ENCODE measurements at regions not wholly inside any gene's neighbourhood (a gene's known extent, or its start where the extent isn't known, plus 50 kb on each side); places are given as distances from the start of the nearest gene placed in this dataset.
"Not testable (repeated sequence)": the region's sequence is repeated elsewhere in the genome, so short reads cannot be mapped to it uniquely, and the experiment has no call there.

DNA sequence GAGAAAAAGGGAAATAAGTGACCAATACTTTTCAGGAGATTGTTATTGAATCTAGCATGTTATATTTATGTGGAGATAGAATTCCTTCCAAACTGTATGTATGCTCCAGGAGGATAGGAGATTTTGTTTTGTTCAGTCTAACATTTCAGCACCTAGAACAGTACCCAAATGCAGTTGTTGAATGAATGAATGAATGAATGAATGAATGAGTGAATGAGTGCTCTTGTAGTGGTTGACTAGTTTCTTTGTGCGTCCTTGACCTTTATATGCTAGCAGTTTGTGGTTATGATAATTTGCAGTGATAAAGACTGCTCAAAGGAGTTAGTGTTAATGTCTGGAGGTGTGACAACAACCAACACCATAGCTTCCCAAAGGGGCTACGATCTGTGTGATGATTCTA is 663.5 kb upstream of the GOT2 start:
- no peak for DNase-seq
- in situ Hi-C loops (cut with HindIII; ENCODE audit: low pct_ligation_motif_present, low pct_unique_long_range_greater_than_20kb, low sequenced_read_pairs), result no loop called here

DNA sequence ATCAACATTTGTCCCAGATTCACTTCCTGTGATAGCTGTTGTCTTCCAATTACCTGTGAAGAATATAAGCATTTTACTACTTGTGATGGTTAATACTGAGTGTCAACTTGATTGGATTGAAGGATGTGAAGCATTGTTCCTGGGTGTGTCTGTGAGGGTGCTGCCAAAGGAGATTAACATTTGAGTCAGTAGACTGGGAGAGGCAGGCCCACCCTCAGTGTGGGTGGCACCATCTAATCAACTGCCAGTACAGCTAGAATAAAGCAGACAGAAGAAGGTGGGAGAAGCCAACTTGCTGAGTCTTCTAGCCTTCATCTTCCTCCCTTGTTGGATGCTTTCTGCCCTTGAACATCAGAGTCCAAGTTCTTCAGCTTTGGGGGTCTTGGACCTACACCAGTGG is 660.4 kb upstream of the GOT2 start:
- DNase-seq, result no peak
- in situ Hi-C loops (cut with HindIII; ENCODE audit: low pct_ligation_motif_present, low pct_unique_long_range_greater_than_20kb, low sequenced_read_pairs), result no loop called here

- in situ Hi-C loops (cut with HindIII; ENCODE audit: low pct_ligation_motif_present, low pct_unique_long_range_greater_than_20kb, low sequenced_read_pairs), result no loop called here
Measured at GRCh38 chr16:59392911-59393310, 658.8 kb upstream of the GOT2 start.

DNA sequence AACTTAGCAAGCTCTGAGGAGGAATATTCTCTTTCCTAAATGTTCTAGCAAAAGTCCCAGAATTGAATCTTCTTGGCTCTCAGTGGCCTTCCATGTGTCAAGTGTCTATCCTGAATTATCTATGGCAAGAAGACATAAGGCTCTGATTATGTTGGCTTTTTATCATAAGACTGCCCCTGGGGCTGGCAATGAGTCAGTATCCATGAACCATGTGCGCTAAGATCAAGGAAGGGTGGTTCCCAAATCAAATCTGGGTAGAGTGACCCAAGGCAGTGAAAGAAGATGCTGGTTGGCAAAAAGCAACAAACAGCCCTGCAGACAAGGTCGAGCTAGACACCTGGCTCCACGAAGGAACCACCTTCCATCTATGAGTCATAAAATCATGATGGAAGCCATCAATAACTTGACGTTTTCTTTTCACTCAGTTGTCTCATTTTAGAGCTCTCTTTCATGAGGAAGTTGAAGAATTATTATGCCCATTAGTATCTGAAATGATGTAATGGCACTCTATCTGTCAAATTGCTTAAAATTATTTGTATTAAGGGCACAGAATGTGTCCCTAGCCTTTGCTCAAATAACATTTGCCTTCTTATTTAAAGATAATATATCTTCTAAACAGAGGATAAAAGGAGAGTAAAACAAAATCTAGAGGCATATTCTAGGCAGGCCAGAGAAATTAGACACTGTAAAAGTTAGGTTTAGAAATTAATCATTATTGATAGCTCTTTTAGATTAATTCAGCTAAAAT is 657.7 kb upstream of the GOT2 start:
- DNase-seq, result no peak
- in situ Hi-C loops (cut with HindIII; ENCODE audit: low pct_ligation_motif_present, low pct_unique_long_range_greater_than_20kb, low sequenced_read_pairs), result no loop called here

More at GRCh38 chr16:59392911-59393310, 658.8 kb upstream of the GOT2 start:
- no peak for DNase-seq

- in situ Hi-C loops (cut with HindIII; ENCODE audit: low pct_ligation_motif_present, low pct_unique_long_range_greater_than_20kb, low sequenced_read_pairs), result no loop called here
- no peak for DNase-seq
Measured at GRCh38 chr16:59385959-59386358, 651.8 kb upstream of the GOT2 start.

GRCh38 chr16:59385491-59385890 is 651.4 kb upstream of the GOT2 start:
- DNase-seq, result no peak
- in situ Hi-C loops (cut with HindIII; ENCODE audit: low pct_ligation_motif_present, low pct_unique_long_range_greater_than_20kb, low sequenced_read_pairs), result no loop called here

- in situ Hi-C loops (cut with HindIII; ENCODE audit: low pct_ligation_motif_present, low pct_unique_long_range_greater_than_20kb, low sequenced_read_pairs), result no loop called here
- no peak for DNase-seq
Measured at GRCh38 chr16:59373632-59374031, 639.5 kb upstream of the GOT2 start.

GRCh38 chr16:59370717-59371116 is 636.6 kb upstream of the GOT2 start:
- in situ Hi-C loops (cut with HindIII; ENCODE audit: low pct_ligation_motif_present, low pct_unique_long_range_greater_than_20kb, low sequenced_read_pairs), result no loop called here
- DNase-seq, result no peak

DNA sequence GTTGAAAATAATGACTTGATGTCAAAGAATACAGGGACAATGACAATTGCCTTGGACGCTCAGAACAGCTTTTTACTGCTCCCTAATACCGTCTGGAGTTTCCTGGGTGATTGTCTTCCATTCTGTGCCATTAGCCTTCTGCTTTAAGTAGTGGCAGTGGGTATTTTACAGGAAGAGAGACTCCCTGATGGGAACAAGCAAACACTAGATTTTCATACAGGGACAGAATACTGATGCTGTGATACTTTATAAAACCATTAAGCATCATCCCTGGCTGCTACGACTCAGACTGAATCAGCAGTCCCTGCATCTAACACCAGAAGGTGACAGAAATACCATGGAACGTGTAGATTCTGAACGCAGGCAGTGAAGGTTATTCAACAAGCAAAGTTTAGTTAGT is 635.4 kb upstream of the GOT2 start:
- in situ Hi-C loops (cut with HindIII; ENCODE audit: low pct_ligation_motif_present, low pct_unique_long_range_greater_than_20kb, low sequenced_read_pairs), result no loop called here
- DNase-seq, result no peak

DNA sequence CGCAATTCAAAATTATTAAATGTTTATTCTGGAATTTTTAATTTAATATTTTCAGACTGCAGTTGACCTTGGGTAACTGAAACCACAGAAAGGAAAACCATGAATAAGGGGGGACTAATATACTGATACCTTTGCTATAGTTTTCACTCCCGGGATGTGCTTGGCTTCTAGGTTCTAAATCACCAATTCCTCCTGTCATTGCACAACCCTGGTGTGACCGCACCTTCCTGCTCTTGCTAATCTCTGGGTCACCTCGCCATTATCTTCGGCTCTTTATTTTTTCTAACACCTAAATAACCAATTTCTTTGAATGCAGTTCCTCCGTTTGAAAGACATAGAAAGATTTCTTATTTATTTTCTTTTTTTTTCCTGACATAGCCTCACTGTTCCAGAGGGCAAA is 634.5 kb upstream of the GOT2 start:
- in situ Hi-C loops (cut with HindIII; ENCODE audit: low pct_ligation_motif_present, low pct_unique_long_range_greater_than_20kb, low sequenced_read_pairs), result no loop called here
- no peak for DNase-seq

- DNase-seq, result no peak
- in situ Hi-C loops (cut with HindIII; ENCODE audit: low pct_ligation_motif_present, low pct_unique_long_range_greater_than_20kb, low sequenced_read_pairs), result no loop called here
Measured at GRCh38 chr16:59356709-59357108, 622.6 kb upstream of the GOT2 start.

DNA sequence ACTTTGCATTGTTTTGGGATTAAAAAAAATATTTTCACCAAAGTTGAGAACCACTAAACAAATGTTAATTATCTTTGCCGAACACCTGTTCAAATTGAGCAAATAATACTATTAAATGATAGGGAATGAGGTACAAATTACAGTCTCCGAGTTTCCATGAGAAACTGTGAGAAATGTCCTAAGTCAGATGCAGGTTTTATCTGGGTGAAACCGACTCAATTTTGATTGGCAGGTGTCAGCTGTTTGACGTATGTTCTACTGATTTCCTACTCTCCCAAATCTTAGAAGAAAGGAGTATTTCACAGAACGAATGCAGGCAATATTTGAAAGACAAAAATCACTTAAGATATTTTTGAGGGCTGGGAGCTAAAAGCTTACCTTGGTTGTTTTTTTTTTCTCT is 622.0 kb upstream of the GOT2 start:
- DNase-seq, result no peak
- in situ Hi-C loops (cut with HindIII; ENCODE audit: low pct_ligation_motif_present, low pct_unique_long_range_greater_than_20kb, low sequenced_read_pairs), result no loop called here

- in situ Hi-C loops (cut with HindIII; ENCODE audit: low pct_ligation_motif_present, low pct_unique_long_range_greater_than_20kb, low sequenced_read_pairs), result no loop called here
- no peak for DNase-seq
Measured at GRCh38 chr16:59355704-59356103, 621.6 kb upstream of the GOT2 start.

GRCh38 chr16:59351305-59351903 is 617.3 kb upstream of the GOT2 start:
- no peak for DNase-seq
- in situ Hi-C loops (cut with HindIII; ENCODE audit: low pct_ligation_motif_present, low pct_unique_long_range_greater_than_20kb, low sequenced_read_pairs), result no loop called here

DNA sequence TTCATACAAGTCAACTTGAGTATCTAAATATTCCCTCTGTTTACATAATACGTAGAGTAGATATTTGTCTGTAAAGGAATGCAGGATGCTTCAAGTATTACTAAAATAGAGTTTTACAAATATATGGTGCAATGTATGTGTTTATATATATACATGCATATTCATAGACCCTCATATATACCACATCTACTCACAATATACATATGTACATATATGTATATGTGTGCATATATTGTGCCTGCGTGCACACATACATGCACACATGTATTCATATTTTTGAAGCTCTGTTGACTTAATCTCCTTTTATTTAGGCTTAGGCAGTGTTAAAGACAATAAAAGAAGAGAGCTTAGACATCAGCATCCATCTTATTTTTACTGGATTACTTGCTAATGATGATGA is 616.6 kb upstream of the GOT2 start:
- DNase-seq, result no peak
- in situ Hi-C loops (cut with HindIII; ENCODE audit: low pct_ligation_motif_present, low pct_unique_long_range_greater_than_20kb, low sequenced_read_pairs), result no loop called here

GRCh38 chr16:59342669-59343068 is 608.6 kb upstream of the GOT2 start:
- DNase-seq, result no peak
- in situ Hi-C loops (cut with HindIII; ENCODE audit: low pct_ligation_motif_present, low pct_unique_long_range_greater_than_20kb, low sequenced_read_pairs), result no loop called here

- in situ Hi-C loops (cut with HindIII; ENCODE audit: low pct_ligation_motif_present, low pct_unique_long_range_greater_than_20kb, low sequenced_read_pairs), result no loop called here
- DNase-seq, result no peak
Measured at GRCh38 chr16:59341368-59341767, 607.3 kb upstream of the GOT2 start.

GRCh38 chr16:59339871-59340270 is 605.8 kb upstream of the GOT2 start:
- DNase-seq, result no peak
- in situ Hi-C loops (cut with HindIII; ENCODE audit: low pct_ligation_motif_present, low pct_unique_long_range_greater_than_20kb, low sequenced_read_pairs), result no loop called here

DNA sequence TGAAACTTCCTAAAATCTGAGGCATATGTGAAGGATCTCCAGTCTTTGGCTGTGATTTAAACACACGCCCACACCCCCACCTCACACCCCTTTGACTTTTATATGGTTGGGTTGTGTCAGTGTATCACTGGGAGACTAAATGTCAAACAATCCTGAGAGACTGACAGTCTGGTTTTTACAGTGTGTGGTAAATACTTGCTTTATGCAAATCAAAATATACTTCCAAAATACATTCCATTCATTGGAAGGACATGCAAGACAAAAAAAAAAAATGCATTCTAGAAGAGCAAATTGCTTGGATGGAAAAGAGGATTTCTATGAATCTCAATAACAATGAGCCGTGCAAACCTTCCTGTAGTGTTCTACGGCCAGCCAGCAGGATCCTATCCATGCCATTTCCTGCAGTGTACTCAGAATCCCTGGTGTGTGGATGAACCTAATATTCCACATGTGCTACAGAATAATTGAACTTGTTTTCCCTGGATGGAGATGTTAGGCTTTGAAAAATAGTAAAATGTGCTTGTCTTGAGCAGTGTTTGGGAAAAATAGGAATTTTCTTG is 602.1 kb upstream of the GOT2 start:
- no peak for DNase-seq

GRCh38 chr16:59331708-59332107 is 597.6 kb upstream of the GOT2 start:
- in situ Hi-C loops (cut with HindIII; ENCODE audit: low pct_ligation_motif_present, low pct_unique_long_range_greater_than_20kb, low sequenced_read_pairs); DNase-seq: not testable (repeated sequence)

More for the DNA sequence above, 602.1 kb upstream of the GOT2 start:
- in situ Hi-C loops (cut with HindIII; ENCODE audit: low pct_ligation_motif_present, low pct_unique_long_range_greater_than_20kb, low sequenced_read_pairs), result no loop called here
